Peyer's patch (tissue), 4 donors: ENCODE measurements at regions not wholly inside any gene's neighbourhood (a gene's known extent, or its start where the extent isn't known, plus 50 kb on each side); places are given as distances from the start of the nearest gene placed in this dataset.

Experiments
- DNase-seq, 3 donors: peaks; one replicate each; pipeline ENCODE4 v3.0.0-alpha.2; 2017 to 2019
- H3K27ac ChIP-seq, 4 donors: fragments of 200-600 bp; sonication (generic); one replicate each; pipeline ENCODE4 v1.5.1; 2016 to 2019
- H3K27me3 ChIP-seq, 2 donors: fragments of 200-600 bp; sonication (generic); one replicate each; pipeline ENCODE4 v1.5.1; 2019
- H3K36me3 ChIP-seq, 3 donors: fragments of 200-600 bp; sonication (generic); one replicate each; pipeline ENCODE4 v1.5.1; 2016 to 2019
- H3K4me1 ChIP-seq, 4 donors: fragments of 200-600 bp; sonication (generic); one replicate each; pipeline ENCODE4 v1.5.1; 2016 to 2019
- H3K4me3 ChIP-seq, 4 donors: fragments of 200-600 bp; sonication (generic); 1 replicate in 3 of 4; 2 replicates in 1 of 4; pipeline ENCODE4 v1.5.1; 2016 to 2019; ENCODE audit warnings: mild to moderate bottlenecking in 1 of 4
- H3K9me3 ChIP-seq, 4 donors: fragments of 200-600 bp; sonication (generic); one replicate each; pipeline ENCODE4 v1.5.1; 2016 to 2019; ENCODE audit warnings: mild to moderate bottlenecking in 1 of 4
- CTCF ChIP-seq, 6 experiments: fragments of 450-650 bp in 4 of 6; fragments of 200-600 bp in 2 of 6; sonication (generic) in 1 of 6; IDR thresholded peaks; one replicate each; pipeline ENCODE4 v1.5.1; 2017 to 2019; ENCODE audit warnings: antibody characterized with exemption in 6 of 6, mild to moderate bottlenecking in 3 of 6, moderate library complexity in 1 of 6
- POLR2A ChIP-seq, 2 donors: fragments of 450-650 bp; IDR thresholded peaks; one replicate each; pipeline ENCODE4 v1.5.1; 2017; ENCODE audit warnings: antibody characterized with exemption in 2 of 2, mild to moderate bottlenecking in 2 of 2, moderate library complexity in 2 of 2

- H3K27ac ChIP-seq = no peak overlapping the region
- TF ChIP-seq POLR2A (IDR thresholded peaks at IDR 0.05) (no peak), CTCF (IDR thresholded peaks at IDR 0.05) (no peak)
- DNase-seq = no peak
- no peaks in the 10 kb centered on the region for H3K27me3 ChIP-seq
- H3K36me3 ChIP-seq = no peaks in the 10 kb centered on the region
- no peak overlapping the region for H3K4me3 ChIP-seq
- H3K4me1 ChIP-seq = no peaks in the 10 kb centered on the region
- H3K9me3 ChIP-seq = no peaks in the 10 kb centered on the region
Measured at GRCh38 chr16:17590711-17591654, 120.2 kb upstream of the XYLT1 start.

- no peak overlapping the region for H3K4me3 ChIP-seq
- H3K36me3 ChIP-seq = no peaks in the 10 kb centered on the region
- no peaks in the 10 kb centered on the region for H3K4me1 ChIP-seq
- no peaks in the 10 kb centered on the region for H3K27me3 ChIP-seq
- no peak for DNase-seq
- H3K9me3 ChIP-seq = no peaks in the 10 kb centered on the region
- H3K27ac ChIP-seq = no peak overlapping the region
- TF ChIP-seq CTCF (IDR thresholded peaks at IDR 0.05) = no peak
- TF ChIP-seq POLR2A (IDR thresholded peaks at IDR 0.05) = no peak
Measured at GRCh38 chr16:17589898-17590297, 119.1 kb upstream of the XYLT1 start.

DNA sequence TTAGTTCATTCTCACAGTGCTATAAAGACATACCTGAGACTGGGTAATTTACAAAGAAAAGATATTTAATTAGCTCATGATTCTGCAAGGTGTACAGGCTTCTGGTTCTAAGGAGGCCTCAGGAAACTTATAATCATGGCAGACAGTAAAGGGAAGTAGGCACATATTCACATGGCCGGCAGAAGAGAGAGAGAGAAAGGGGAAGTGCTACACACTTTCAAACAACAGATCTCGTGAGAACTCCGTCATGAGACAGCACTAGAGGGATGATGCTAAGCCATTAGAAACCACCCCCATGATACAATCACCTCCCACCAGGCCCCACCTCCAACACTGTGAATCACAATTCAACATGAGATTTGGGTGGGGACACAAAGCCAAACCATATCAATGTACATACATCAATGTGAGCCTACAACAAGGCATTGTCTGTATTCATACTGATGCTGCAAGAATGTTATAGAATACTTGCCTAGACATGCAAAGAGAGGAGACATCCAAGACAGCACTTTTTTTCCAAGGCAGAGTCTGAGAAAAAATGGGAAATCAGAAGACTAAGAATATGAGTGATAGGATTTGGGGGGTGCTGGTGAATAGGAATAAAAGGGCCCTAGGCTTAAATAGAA lies 114.8 kb upstream of the XYLT1 start:
- no peaks in the 10 kb centered on the region for H3K27me3 ChIP-seq
- no peaks in the 10 kb centered on the region for H3K9me3 ChIP-seq
- H3K36me3 ChIP-seq = no peaks in the 10 kb centered on the region
- no peak for TF ChIP-seq CTCF (IDR thresholded peaks at IDR 0.05)
- TF ChIP-seq POLR2A (IDR thresholded peaks at IDR 0.05) = no peak
- DNase-seq = no peak
- no peak overlapping the region for H3K4me3 ChIP-seq
- H3K27ac ChIP-seq = no peak overlapping the region
- H3K4me1 ChIP-seq = no peaks in the 10 kb centered on the region

DNA sequence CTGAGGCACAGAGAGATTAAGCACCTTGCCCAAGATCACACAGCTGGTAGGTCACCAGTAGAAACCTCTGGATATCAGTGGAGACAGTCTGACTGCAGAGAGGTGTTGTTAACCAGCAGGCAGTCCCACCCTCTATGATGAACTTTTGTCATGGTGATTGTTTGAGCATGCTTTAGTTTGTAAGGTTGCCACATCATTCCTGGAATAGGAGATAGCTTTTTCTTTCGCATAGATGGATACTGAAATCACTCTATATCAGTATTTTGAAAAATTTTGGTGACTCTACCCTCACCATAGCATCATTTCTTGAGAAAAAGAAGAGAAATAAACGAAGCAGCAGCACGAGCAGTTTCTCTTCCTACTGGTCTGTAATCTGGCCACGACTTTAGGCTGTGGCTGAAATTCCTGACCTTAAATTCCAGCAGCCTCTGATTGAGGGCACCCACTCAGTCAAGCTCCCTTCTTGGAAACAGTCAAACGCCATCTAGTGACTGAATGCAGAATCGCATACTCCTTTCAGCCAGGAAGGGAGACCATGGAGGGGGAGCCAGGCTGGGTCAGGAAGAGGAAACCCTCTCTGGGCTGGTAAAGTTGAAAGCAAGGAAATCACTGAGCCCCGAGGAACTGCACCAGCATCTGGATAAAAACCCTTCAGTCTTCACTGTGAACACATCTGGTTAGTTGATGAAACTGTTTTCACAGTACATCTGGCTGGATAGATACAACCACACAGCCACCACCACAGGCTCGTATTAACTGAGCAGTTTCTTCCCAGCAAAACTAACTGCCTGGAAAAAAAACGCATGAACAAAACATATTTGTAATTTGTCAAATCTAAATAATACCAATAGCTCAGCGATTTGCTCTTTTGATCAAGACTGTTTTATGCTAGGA lies 108.5 kb upstream of the XYLT1 start:
- H3K27me3 ChIP-seq = no peaks in the 10 kb centered on the region
- DNase-seq = peak in 2 of 3 donors; percentile 65 to 82
- no peak overlapping the region for H3K4me3 ChIP-seq
- H3K4me1 ChIP-seq = no peaks in the 10 kb centered on the region
- H3K36me3 ChIP-seq = no peaks in the 10 kb centered on the region
- H3K9me3 ChIP-seq = no peaks in the 10 kb centered on the region
- no peak overlapping the region for H3K27ac ChIP-seq
- TF ChIP-seq CTCF (IDR thresholded peaks at IDR 0.05) (peak; percentile 68 to 80 (median 79)), POLR2A (IDR thresholded peaks at IDR 0.05) (no peak)

DNA sequence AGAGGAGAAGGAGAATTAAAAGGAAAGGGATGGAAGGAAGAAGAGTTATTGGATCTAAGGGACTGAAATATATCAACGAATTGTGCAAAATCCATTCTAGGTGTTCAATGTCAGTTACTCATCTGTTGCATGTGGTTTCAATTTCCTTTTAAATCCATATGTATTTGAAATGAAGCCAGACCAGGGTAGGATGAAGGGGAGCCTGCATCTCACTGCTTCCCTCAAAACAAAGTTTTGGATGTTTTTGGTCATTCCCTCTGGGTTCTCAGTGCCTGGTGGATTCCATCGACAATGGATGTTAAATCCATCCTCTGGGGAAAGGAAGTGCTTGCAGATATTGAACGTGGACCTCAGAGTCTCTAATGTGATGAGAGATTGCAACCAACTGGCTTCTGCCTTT lies 103.5 kb upstream of the XYLT1 start:
- H3K9me3 ChIP-seq = no peaks in the 10 kb centered on the region
- H3K27ac ChIP-seq = no peak overlapping the region
- TF ChIP-seq POLR2A (IDR thresholded peaks at IDR 0.05) (no peak), CTCF (IDR thresholded peaks at IDR 0.05) (no peak)
- no peaks in the 10 kb centered on the region for H3K27me3 ChIP-seq
- H3K4me3 ChIP-seq = no peak overlapping the region
- DNase-seq = no peak
- H3K36me3 ChIP-seq = no peaks in the 10 kb centered on the region
- no peaks in the 10 kb centered on the region for H3K4me1 ChIP-seq
